Stimulated activated CD8-positive, alpha-beta memory T cell treated with anti-CD3 and anti-CD28 coated beads, Interleukin-7, amount 100 ng/mL, for 4 hours (primary cell): ENCODE measurements at regions not wholly inside any gene's neighbourhood (a gene's known extent, or its start where the extent isn't known, plus 50 kb on each side); places are given as distances from the start of the nearest gene placed in this dataset.

ENCODE experiments used
- DNase-seq, 2 donors: peaks; one replicate each; pipeline ENCODE4 v3.0.0-alpha.2; 2020; ENCODE audit warnings: low read depth in 2 of 2

DNA sequence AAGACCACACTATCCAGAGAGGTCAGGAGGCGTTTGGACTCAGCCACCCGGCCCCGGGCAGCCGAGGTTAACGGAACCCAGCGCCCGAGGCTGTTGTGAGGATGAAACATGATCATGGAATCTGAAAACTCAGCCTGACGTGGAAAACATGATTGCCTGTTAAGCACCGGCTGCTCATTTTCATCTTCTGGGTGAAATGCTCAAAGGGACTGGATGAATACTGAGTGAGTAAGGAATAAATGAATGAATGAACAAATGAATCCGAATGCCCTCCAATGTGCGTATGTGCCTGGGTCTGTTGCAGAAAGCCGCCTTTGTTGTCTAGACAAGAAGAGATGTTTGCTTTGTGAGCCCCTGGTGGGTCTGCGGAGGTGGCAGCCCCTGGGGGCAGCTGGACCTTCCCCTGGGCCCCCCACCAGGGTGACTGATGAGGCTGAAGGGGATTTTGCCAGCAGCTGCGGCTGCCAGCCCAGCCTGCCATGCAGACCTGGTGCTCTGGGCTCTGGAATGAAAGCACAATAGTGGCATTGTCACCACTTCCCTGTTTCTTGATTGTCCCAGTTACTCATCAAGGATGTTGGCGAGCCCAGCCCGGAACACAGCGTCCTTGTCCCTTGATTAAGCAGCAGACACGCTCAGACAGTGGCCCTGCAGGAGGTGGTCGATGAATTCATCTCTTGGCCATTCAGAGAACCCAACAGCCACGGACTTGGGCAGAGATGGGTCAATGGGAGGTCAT is 211.1 kb downstream of the ANKRD60 start:
- no peak for DNase-seq

DNA sequence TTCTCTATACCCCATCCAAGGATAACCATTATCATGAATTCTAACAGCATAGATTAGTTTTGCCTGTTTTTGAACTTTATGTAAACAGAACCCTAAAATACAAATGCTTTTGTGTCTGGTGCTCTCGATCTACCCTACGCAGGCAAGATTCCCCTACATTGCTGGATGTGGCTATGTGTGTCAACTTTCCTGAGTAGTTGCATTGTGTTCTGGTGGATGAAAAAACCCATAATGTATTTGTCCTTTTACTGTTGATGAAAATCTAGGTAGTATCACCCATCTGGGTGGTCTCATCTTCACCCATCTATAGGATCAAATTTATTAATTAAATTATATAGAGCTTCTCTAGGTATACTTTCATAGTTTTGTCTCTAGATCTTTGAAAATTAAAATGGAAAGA is 211.7 kb downstream of the ANKRD60 start:
- no peak for DNase-seq

DNA sequence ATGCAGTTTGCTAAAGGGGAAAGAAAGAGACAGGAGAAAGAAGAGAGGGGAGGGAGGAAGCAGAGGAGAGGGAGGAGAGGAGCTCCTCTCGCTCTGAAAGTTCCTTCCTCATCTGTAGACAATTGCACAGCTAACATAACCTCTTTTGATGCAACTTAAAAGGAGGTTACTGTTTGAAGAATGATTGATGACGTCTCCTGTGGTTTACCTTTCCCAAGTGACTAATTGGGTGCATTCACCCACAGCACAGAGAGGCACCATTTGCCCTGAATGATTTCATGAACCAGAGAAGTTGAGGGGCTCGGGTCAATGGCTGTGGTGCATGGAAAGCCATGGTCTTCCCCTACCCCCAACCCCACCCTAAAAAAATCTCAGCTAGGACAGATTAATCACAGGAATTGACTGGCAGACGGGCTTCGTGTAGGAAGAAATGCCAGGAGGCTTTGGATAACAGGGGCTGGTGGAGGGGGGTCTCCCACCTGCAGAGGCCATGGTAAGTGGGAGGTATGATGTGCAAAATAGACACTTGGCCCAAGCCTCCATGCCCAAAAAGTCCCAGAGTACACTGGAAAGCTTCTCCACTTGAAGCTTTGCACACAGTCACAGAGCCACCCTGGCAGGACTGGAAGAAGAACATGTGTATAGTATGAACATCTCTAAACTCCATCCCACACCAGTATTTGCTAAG is 213.7 kb downstream of the ANKRD60 start:
- no peak for DNase-seq

DNA sequence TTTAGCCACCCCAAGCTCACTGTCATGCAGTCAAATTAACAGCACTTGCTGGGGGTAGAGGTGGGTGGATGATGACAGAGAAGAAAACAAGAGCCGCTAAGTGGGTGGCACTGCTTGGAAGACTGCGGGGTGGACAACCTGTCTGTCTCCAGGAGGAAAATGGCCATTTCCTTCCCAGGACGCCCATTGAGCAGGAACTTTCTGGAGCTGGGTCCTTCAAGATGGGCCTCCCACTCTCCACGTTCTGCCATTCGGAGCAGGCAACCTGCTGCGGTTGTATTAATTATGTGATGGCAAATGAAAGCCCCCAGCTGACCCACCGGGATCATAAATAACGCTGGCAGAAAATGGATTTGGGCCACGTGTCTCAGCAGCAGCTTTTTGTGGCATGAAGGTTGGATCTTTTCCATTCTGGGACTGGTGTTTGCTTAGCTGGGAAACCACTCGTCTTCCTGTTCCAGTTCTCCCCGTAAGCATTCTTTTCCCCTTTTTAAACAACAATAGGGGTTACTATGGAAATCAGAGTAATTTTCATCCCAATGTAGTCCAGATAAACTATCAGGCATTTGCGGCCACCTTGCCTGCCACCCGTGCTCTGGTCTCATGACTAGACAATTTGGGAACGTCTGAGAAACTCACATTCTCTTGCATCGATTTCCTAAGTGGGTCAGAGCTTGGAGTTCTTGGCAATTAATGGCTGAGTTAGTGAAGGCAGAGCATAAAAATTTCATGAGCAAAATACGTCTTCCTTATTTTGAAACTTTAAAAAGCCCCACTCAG is 215.5 kb downstream of the ANKRD60 start:
- DNase-seq, result no peak

DNA sequence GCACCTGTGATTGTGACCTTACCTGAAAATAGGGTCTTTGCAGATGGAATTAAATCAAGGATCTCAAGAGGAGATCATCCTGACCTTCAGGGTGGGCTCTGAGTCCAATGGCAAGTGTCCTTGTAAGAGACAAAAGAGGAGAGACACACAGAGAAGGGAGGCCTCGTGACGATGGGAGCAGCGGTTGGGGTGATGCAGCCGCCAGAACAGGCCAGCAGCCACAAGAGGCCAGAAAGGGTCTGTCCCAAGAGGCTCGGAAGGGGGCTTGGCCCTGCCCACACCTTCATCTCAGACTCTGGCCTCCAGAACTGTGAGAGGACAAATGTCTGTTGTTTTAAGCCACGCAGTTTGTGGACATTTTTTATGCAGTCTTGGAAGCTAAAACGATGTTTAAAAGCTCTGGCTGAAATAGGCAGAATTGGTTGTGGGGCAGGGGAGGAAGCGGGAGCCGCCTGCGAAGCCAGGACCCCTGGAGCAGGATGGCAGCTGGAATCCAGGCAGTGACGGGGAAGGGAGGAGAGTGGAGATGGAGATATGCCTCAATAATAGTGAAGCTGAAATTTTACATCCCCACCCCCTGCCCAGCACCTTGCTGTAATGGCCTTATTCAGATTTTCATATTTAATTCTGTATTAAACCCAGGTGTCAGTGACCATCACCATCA is 216.4 kb downstream of the ANKRD60 start:
- no peak for DNase-seq

DNA sequence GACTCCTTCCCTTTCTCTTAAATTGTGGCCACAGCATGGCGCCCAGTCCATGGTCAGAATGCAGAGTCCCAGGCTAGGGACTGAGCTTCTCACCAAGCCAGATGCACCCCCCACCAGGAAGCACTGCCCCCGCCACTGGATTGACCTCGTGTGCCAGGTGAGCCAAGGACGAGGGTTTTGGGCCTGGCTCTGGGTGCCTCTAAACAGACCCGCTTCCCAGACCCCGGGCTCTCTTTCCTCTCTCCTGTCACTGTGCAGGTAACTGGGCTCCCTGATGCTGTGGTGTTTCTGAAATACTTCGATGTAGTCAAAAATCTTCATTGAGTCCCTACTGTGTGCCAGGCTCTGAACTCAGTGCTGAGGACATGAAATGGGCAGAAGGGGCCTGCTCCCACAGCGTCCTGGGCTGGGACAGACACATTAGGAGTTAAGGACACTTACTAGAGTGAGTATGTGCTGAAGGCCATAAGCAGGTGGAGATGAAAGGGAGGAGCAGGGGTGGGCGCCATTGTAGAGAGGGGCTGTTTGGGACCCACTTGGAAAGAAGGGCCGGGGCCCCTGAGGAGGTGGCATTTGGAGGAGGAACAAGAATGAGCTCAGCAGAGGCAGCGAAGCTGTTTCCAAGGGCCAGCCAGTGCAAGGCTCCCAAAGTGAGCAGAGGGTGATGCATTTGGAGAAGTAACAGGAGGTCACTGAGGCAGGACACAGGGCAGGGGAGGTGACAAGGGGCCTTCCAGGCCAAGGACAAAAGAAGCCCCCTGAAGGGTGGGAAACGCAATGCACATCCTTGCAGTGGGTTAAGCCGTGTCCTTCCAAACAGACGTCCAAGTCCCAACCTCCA is 217.1 kb downstream of the ANKRD60 start:
- DNase-seq, result no peak

DNA sequence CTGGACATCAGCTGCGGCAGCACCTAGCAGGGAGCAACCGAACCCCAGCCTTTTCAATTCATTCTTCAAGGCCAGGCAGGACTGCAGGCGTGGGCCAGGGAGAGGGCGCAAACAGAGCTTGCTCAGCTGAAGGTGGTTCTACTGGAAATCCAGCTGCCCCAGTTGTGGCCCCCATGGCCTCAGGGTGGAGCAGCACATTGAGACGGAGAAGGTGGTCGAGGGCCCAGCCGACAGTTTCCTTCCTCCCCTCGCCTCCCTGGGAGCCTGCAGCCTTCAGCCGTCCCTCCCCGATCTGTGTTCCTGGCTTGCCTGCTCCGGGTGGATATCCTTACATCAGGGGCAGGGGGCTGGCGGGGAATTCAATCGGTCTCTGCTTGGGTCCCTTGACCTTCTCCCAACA is 217.8 kb downstream of the ANKRD60 start:
- DNase-seq, result no peak

DNA sequence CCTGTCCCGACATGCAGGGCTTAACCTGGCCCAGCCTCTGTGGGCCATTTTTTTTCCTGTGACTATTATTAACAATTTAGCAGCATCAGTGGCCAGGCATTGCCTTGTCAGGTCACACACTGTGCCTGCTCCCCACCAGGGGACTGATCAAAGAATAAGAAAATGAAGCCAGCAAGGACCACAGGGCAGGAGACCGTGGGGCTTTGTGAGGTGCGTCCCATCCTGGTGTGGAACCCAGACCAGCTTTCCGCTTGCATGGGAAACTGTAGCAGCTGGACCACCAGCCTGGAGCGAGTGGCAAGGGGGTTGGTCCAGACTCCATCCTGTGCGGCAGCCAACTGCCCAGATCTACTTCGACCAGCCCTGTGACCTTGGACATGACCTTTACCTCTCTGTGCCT is 218.3 kb downstream of the ANKRD60 start:
- no peak for DNase-seq

DNA sequence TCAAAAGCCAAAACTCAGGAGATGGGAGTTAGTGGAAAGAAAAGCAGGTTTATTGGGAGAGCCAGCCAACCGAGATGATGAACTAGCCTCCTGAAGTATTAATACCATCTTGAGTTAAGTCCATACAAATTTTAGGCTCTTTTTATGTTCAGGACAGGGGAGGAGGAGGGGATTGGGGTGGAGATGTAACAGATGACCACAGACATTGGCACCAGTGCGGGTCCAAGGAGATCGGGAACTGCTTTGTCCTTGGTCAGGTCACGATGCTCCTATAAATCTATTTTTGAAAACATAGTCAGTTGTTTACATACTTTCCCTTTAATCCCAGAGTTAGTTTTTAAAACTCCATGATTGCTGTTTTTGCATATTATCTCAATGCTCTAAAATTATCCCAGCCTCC is 219.6 kb downstream of the ANKRD60 start:
- DNase-seq, result no peak

DNA sequence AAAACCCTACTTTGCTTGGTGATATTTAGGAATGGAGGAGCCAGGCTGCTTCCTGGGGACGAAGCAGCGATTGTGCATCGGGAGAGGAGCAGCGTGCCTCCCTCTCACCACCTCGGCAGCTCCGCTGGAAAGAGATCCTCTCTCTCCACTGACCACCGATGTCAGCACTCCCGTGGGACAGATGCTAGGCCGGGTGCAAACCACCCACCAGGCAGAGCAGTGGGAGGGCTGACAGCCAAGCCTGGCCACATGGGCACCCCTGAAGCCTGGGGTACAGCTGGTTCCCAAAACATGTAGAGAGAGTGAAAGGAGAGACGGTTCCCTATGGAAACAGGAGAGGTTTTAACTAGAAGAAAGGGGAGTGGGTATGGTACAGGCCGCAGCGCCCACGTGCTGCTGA is 220.0 kb downstream of the ANKRD60 start:
- DNase-seq, result no peak

DNA sequence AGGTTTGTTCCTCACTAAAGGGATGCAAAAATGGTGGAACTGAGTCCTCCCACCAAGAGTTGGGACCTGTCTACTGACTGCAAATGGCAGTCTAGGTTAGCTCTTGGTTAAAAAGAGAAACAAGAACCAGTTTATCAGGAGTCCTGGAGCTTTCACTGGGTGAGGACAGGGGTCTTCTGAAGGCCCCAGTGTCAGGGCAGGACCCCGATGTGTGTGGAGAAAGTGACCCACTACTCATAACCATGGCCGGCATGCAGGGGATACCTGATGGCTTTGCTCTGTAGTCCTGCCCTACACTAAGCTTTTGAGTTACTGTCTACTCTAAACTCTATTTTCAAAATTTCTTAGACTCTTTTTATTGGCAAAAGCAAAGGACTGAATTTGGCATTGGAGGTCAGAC is 220.5 kb downstream of the ANKRD60 start:
- no peak for DNase-seq

DNA sequence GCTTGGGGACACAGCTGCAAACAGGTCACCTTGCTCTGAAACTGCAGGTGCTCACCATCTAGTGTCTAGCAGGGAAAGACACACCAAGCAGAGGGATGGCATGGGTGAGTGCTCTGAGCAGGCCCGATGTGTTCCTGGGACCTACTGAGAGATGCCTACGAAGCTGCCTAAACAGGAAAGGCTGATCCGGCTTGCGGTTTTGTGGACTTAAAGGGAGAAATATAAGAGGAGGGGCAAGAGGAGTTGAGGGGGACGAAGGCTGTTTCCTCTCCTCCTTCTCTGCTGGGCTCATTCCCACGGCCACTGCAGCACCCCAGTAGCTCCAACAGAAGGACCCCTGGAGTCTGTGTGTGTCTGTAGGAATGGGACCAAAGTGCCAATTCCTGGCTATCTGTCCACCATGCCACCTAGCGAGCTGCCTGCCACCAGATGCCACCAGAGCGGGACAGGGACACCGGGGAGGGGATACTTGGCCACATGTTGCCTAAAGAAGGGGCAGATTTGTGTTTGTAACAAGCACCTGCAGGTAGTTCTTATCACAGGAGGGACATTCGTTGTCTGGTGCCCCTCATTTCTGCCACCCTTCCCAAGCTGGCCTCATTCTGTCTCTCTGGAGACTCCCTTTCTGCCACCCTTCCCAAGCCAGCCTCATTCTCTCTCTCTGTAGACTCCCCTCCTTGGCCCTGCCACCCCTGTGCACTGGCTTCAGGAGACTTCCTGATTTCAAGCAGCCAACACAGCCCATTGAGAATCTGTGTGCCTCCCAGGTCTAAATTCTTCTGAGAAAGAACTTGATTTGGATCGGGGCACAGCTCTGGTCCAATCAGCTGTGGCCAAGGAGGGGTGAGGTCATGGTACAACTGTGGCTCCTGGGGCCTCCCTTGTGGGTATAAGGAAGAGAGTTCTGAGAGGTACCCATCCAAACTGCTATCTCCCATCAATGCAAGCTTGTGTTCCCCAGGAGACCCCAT is 221.8 kb downstream of the ANKRD60 start:
- DNase-seq, result no peak

DNA sequence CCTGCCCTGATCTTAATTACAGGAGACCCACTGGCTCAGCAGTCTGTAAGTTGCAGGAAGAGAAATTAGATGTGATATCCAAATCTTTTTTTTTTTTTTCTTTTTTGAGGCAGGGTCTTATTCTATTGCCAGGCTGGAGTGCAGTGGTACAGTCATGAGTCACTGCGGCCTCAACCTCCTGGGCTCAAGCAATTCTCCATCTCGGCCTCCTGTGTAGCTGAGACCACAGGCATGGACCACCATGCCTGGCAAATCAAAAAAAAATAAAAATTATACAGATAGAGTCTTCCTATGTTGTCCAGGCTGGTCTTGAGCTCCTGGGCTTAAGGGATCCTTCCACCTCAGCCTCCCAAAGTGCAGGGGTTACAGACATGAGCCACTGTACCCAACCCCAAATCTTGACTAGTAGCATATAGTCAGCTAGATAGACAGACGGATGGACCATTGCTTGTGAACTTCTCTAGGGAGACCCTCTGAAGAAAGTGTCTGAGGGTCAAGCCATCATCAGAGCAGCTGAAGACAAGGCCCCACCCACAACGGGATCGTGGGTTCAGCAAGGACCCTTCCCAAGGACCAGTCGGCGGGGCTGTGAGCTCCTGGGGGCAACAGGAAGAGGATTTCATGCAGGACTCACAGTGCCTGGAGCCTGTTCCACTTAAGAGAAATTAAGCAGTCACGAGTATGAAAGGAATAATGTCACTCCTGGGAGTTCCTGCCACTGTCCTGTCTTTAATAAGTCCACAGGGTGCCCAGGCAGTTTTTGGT is 222.7 kb downstream of the ANKRD60 start:
- no peak for DNase-seq

DNA sequence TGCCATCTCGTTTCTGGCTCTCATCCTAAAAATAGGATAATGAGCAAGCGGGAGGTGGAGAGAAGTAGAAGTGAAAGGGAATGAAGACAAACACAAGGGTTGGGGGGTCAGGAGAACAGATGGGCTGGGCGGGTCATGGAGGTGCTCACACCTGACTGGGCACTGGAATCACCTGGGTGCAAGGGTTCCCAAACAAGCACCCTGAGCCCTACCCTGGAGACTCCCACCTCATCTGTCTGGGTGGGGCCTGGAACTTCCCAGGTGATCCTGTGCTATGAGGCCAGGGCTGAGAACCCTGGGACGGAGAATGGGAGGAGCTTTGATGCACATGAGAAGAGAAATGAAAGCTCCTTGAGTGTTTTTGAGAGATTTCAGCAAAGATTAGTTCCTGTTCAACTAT is 223.6 kb downstream of the ANKRD60 start:
- no peak for DNase-seq

DNA sequence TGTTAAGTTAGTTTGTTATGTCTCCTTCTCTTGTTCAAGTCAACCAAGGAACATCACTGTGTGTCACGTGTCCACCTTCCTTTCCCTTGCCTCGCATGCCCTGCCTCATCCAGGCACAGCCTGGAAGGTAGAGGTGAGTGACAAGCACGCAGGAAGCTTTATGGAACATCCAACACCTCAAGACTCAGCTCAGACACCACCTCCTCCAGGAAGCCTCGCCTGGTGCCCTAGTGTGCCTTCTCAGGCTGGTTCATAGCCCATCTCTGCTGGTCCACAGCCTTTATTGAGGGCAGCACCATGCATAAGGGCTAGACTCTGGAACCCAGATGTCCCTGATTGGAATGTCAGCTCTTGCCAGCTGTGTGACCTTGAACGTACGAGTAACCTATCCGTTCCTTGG is 224.3 kb downstream of the ANKRD60 start:
- no peak for DNase-seq

DNA sequence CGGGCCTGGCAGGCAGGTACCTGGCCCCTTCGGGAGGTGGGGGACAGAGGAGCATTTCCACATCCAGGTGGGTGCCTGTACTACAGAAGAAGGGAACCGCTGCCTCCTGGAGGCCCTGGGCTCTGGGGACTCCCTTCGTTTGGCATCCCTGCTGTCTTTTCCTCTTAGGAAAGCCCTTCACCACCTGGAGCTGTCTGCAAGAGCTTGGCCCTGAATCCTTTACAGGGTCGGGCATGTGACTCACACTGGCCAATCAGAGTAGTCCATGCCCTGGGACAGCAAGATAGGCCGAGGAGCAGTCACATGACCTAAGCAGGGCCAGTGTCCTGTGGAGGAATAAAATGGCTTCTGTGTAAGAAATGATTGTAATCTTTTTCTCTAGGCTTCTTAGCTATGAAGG is 224.9 kb downstream of the ANKRD60 start:
- no peak for DNase-seq

DNA sequence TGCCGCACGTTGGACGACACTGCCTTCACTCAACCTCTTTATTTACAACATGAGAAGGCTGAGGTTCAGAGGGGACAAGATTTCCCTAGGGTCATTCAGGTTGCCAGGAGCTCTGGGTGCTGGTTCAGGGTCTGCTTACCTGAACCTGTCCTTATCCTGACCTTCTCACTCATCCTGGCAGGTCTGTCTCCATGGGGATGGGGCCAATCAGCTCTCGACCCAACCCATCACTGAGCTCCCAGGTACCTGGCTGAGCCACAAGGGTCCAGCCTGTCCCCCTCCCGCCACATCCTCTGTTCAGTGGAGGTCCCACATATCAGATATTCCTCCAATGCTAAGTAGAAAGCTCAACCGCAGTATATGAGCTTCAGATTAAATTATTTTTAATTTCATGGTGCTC is 225.6 kb downstream of the ANKRD60 start:
- no peak for DNase-seq

DNA sequence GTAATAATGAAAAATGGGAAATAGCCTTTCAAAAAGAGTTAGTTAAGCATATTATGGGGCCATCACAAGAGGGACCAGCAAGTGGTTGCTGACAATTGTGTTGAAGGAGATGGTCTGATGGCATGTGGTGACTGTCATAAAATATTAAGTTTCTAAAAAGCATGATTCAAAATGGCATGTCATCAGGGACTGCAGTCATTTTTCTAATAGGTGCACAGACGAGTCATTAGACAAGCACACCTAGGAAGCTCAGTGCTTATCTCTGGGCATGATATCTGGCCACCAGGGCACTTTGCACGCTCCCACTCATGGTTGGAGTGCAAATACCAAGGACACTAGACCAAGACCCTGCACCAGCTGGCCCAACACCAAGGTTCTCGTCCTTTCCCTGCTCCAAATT is 226.5 kb downstream of the ANKRD60 start:
- no peak for DNase-seq

DNA sequence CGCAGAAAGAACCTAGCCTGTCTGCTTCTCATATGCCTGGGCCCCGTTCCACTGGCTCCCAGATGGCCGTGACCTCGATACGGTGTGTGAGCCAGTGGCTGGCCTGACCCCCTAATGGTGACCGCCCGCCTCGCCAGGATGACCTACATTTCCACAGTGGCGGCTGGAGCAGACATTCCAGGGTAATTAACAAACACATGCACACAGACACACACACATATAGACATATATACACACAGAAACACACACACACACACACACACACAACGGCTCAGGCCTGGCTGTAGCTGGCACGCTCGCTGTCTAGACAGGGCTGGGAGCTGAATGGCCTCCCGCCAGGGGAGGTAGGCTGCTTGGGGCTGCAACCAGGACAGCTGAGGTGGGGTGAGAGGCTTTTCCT is 227.1 kb downstream of the ANKRD60 start:
- DNase-seq, result no peak

DNA sequence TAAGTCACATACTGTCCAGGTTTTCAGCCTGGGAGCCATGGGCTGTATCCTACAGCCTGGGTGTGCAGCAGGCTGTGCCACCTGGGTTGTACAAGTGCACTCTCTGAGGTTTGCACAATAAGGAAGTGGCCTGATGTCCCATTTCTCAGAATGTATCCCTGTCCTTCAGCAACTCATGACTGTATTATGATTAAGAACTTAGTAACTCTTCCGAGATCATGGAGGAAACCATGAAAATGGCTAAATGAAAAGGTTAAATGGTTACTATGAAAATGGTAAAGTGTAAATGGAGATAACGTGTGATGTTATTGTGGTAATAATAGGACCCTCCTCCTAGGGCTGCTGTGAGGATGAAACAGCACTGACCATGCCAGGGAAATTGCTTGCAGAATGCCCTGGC is 227.6 kb downstream of the ANKRD60 start:
- DNase-seq, result no peak
